HG03135 (cell line): ENCODE measurements at regions not wholly inside any gene's neighbourhood (a gene's known extent, or its start where the extent isn't known, plus 50 kb on each side); places are given as distances from the start of the nearest gene placed in this dataset.

Source experiments
- ATAC-seq: cut with Tn5 transposase; IDR thresholded peaks from one replicate; pipeline ENCODE4 v1.9.1; 2021; ENCODE audit warnings: mild to moderate bottlenecking, moderate library complexity; ENCODE audit not compliant: unreplicated experiment

GRCh38 chr4:114349543-114350175 is 248.9 kb upstream of the UGT8 start:
- no peak for ATAC-seq

GRCh38 chr4:114358901-114359300 is 239.7 kb upstream of the UGT8 start:
- ATAC-seq = no peak

GRCh38 chr4:114361249-114361648 is 237.4 kb upstream of the UGT8 start:
- ATAC-seq = no peak

- ATAC-seq = no peak
Observed at GRCh38 chr4:114364857-114365256, 233.8 kb upstream of the UGT8 start.

- ATAC-seq = no peak
Observed at GRCh38 chr4:114365591-114365990, 233.0 kb upstream of the UGT8 start.

GRCh38 chr4:114366368-114366767 is 232.2 kb upstream of the UGT8 start:
- ATAC-seq = no peak

- ATAC-seq = no peak
Observed at GRCh38 chr4:114368751-114369150, 229.9 kb upstream of the UGT8 start.

- no peak for ATAC-seq
Observed at GRCh38 chr4:114373508-114373907, 225.1 kb upstream of the UGT8 start.

- ATAC-seq = no peak
Observed at GRCh38 chr4:114378305-114378903, 220.2 kb upstream of the UGT8 start.

- ATAC-seq = no peak
Observed at GRCh38 chr4:114383067-114383466, 215.5 kb upstream of the UGT8 start.

- ATAC-seq = no peak
Observed at GRCh38 chr4:114383721-114384120, 214.9 kb upstream of the UGT8 start.

GRCh38 chr4:114384629-114385028 is 214.0 kb upstream of the UGT8 start:
- no peak for ATAC-seq

- ATAC-seq = no peak
Observed at GRCh38 chr4:114385195-114385985, 213.2 kb upstream of the UGT8 start.

GRCh38 chr4:114386637-114387233 is 211.9 kb upstream of the UGT8 start:
- no peak for ATAC-seq

- no peak for ATAC-seq
Observed at GRCh38 chr4:114389070-114389685, 209.4 kb upstream of the UGT8 start.

GRCh38 chr4:114393295-114394038 is 205.1 kb upstream of the UGT8 start:
- no peak for ATAC-seq

GRCh38 chr4:114396808-114397207 is 201.8 kb upstream of the UGT8 start:
- ATAC-seq = no peak

- ATAC-seq = no peak
Observed at GRCh38 chr4:114398410-114398809, 200.2 kb upstream of the UGT8 start.

GRCh38 chr4:114399105-114399504 is 199.5 kb upstream of the UGT8 start:
- ATAC-seq = no peak

- no peak for ATAC-seq
Observed at GRCh38 chr4:114400531-114400930, 198.1 kb upstream of the UGT8 start.

GRCh38 chr4:114401483-114401882 is 197.1 kb upstream of the UGT8 start:
- no peak for ATAC-seq
